Ovary (tissue), 3 donors: ENCODE measurements at regions not wholly inside any gene's neighbourhood (a gene's known extent, or its start where the extent isn't known, plus 50 kb on each side); places are given as distances from the start of the nearest gene placed in this dataset.
"Not testable (repeated sequence)": the region's sequence is repeated elsewhere in the genome, so short reads cannot be mapped to it uniquely, and the experiment has no call there.

Source experiments
- EP300 ChIP-seq: sonication (generic); formaldehyde crosslinking; IDR thresholded peaks from one replicate; pipeline ENCODE4 v1.6.1; 2017; ENCODE audit warnings: antibody characterized with exemption
- POLR2A ChIP-seq: fragments of 450-650 bp; IDR thresholded peaks from one replicate; pipeline ENCODE4 v1.6.1; 2017; ENCODE audit warnings: antibody characterized with exemption, mild to moderate bottlenecking, moderate library complexity
- TF ChIP-seq, protein P1 (sequence below), 3 donors: fragments of 450-650 bp in 2 of 3; fragments of 200-600 bp in 1 of 3; IDR thresholded peaks; one replicate each; pipeline versions ENCODE4 v1.5.1 to v1.8.0; 2016 to 2022; ENCODE audit warnings: antibody characterized with exemption in 3 of 3, mild to moderate bottlenecking in 1 of 3
- donor health status: DM: no; HTN: no; CAD: no.

DNA sequence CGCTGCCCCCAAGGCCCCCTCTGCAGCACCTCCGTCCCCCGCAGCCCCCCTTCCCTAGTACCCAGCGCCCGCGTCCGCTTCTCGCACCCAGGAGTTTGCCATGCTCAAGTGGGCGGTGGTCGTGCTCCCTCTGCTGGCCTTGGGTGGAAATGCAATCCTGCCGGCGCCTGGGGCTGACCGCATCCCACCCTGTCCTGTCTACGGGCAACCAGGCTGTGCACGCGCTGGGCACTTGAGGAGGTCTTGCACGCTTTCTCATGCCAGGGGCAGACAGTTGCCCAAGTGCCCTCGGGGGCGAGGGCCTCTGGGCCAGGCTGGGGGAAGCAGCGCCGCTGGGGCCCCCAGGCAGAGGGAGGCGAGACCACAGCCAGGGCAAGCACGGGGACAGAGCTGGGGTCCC is 1450.7 kb upstream of the TPTE start:
- TF ChIP-seq, protein P1, sequence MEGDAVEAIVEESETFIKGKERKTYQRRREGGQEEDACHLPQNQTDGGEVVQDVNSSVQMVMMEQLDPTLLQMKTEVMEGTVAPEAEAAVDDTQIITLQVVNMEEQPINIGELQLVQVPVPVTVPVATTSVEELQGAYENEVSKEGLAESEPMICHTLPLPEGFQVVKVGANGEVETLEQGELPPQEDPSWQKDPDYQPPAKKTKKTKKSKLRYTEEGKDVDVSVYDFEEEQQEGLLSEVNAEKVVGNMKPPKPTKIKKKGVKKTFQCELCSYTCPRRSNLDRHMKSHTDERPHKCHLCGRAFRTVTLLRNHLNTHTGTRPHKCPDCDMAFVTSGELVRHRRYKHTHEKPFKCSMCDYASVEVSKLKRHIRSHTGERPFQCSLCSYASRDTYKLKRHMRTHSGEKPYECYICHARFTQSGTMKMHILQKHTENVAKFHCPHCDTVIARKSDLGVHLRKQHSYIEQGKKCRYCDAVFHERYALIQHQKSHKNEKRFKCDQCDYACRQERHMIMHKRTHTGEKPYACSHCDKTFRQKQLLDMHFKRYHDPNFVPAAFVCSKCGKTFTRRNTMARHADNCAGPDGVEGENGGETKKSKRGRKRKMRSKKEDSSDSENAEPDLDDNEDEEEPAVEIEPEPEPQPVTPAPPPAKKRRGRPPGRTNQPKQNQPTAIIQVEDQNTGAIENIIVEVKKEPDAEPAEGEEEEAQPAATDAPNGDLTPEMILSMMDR (IDR thresholded peaks at IDR 0.05), result not testable (repeated sequence)
- TF ChIP-seq POLR2A, EP300: not testable (repeated sequence)
